ENCODE measurements at regions not wholly inside any gene's neighbourhood (a gene's known extent, or its start where the extent isn't known, plus 50 kb on each side); places are given as distances from the start of the nearest gene placed in this dataset.

GRCh38 chr13:112205990-112206389 lies 139.0 kb downstream of the SOX1 start:
- no peak overlapping the region for H3K27ac ChIP-seq
- H3K4me3 ChIP-seq, result no peak overlapping the region
- intact Hi-C loops (cut with DNase I; ENCODE audit: low total_unique reads), result no loop called here
- no peaks in the 10 kb centered on the region for H3K9me3 ChIP-seq
- H3K4me1 ChIP-seq, result no peaks in the 10 kb centered on the region
- no peak for DNase-seq (ENCODE audit: low spot score in 2 of 2)
- TF ChIP-seq POLR2A (IDR thresholded peaks at IDR 0.05), result no peak
- TF ChIP-seq CTCF (IDR thresholded peaks at IDR 0.05), result no peak
- TF ChIP-seq POLR2AphosphoS5 (IDR thresholded peaks at IDR 0.05), result no peak
- H3K36me3 ChIP-seq, result no peaks in the 10 kb centered on the region
- peaks cover 0 to 66% of the 10 kb centered on the region in 2 donors for H3K27me3 ChIP-seq

- H3K36me3 ChIP-seq, result no peaks in the 10 kb centered on the region
- H3K9me3 ChIP-seq, result no peaks in the 10 kb centered on the region
- H3K27me3 ChIP-seq, result peaks cover 0 to 57% of the 10 kb centered on the region in 2 donors
- H3K4me3 ChIP-seq, result no peak overlapping the region
- intact Hi-C loops (cut with DNase I; ENCODE audit: low total_unique reads), result no loop called here
- TF ChIP-seq POLR2A (IDR thresholded peaks at IDR 0.05), result no peak
- no peak for TF ChIP-seq CTCF (IDR thresholded peaks at IDR 0.05)
- no peak for TF ChIP-seq POLR2AphosphoS5 (IDR thresholded peaks at IDR 0.05)
- H3K4me1 ChIP-seq, result no peaks in the 10 kb centered on the region
- no peak overlapping the region for H3K27ac ChIP-seq
- no peak for DNase-seq (ENCODE audit: low spot score in 2 of 2)
These were observed 140.2 kb downstream of the SOX1 start for GRCh38 chr13:112207129-112207528.

- H3K36me3 ChIP-seq, result no peaks in the 10 kb centered on the region
- no peak overlapping the region for H3K27ac ChIP-seq
- no peaks in the 10 kb centered on the region for H3K9me3 ChIP-seq
- peaks cover 0 to 51% of the 10 kb centered on the region in 2 donors for H3K27me3 ChIP-seq
- no peak overlapping the region for H3K4me3 ChIP-seq
- no peak for TF ChIP-seq POLR2A (IDR thresholded peaks at IDR 0.05)
- TF ChIP-seq POLR2AphosphoS5 (IDR thresholded peaks at IDR 0.05), result no peak
- TF ChIP-seq CTCF (IDR thresholded peaks at IDR 0.05), result no peak
- H3K4me1 ChIP-seq, result no peaks in the 10 kb centered on the region
- no peak for DNase-seq (ENCODE audit: low spot score in 2 of 2)
- intact Hi-C loops (cut with DNase I; ENCODE audit: low total_unique reads), result no loop called here
These were observed 141.7 kb downstream of the SOX1 start for GRCh38 chr13:112208656-112209055.

GRCh38 chr13:112209266-112209665 lies 142.3 kb downstream of the SOX1 start:
- intact Hi-C loops (cut with DNase I; ENCODE audit: low total_unique reads), result no loop called here
- DNase-seq (ENCODE audit: low spot score in 2 of 2), result no peak

GRCh38 chr13:112209711-112210110 lies 142.8 kb downstream of the SOX1 start:
- TF ChIP-seq POLR2A (IDR thresholded peaks at IDR 0.05) (no peak), CTCF (IDR thresholded peaks at IDR 0.05) (no peak), POLR2AphosphoS5 (IDR thresholded peaks at IDR 0.05) (no peak)
- H3K36me3 ChIP-seq, result no peaks in the 10 kb centered on the region
- no peak for DNase-seq (ENCODE audit: low spot score in 2 of 2)

More at GRCh38 chr13:112209266-112209665, 142.3 kb downstream of the SOX1 start:
- Histone ChIP-seq H3K4me1 (no peaks in the 10 kb centered on the region), H3K9me3 (no peaks in the 10 kb centered on the region), H3K36me3 (no peaks in the 10 kb centered on the region), H3K27ac (no peak overlapping the region), H3K27me3 (peaks cover 0 to 53% of the 10 kb centered on the region in 2 donors), H3K4me3 (no peak overlapping the region)
- no peak for TF ChIP-seq POLR2A (IDR thresholded peaks at IDR 0.05)
- no peak for TF ChIP-seq CTCF (IDR thresholded peaks at IDR 0.05)
- TF ChIP-seq POLR2AphosphoS5 (IDR thresholded peaks at IDR 0.05), result no peak

More at GRCh38 chr13:112209711-112210110, 142.8 kb downstream of the SOX1 start:
- Histone ChIP-seq H3K27me3 (peaks cover 0 to 49% of the 10 kb centered on the region in 2 donors), H3K4me3 (no peak overlapping the region), H3K4me1 (no peaks in the 10 kb centered on the region), H3K9me3 (no peaks in the 10 kb centered on the region), H3K27ac (no peak overlapping the region)
- intact Hi-C loops (cut with DNase I; ENCODE audit: low total_unique reads), result no loop called here
